GM23338 (cell line): ENCODE measurements at regions not wholly inside any gene's neighbourhood (a gene's known extent, or its start where the extent isn't known, plus 50 kb on each side); places are given as distances from the start of the nearest gene placed in this dataset.

ENCODE experiments used
- ATAC-seq: fragments of 200-7000 bp; cut with Tn5 transposase; 3 replicates; pipeline ENCODE4 v1.9.1; 2020
- DNase-seq: peaks from one replicate; pipeline ENCODE4 v3.0.0-alpha.2; 2015; ENCODE audit warnings: low spot score
- H2AFZ ChIP-seq: fragments of 200-600 bp; sonication (generic); 2 replicates; pipeline ENCODE4 v1.8.0; 2016; ENCODE audit warnings: antibody characterized with exemption, mild to moderate bottlenecking, moderate library complexity
- H3F3A ChIP-seq: fragments of 200-600 bp; sonication (generic); replicated peaks from 2 replicates; pipeline ENCODE4 v1.8.0; 2017; ENCODE audit warnings: antibody characterized with exemption, mixed run types, low read depth
- H3K27ac ChIP-seq: fragments of 200-600 bp; sonication (generic); 2 replicates; pipeline ENCODE4 v1.6.1; 2016; ENCODE audit warnings: low read depth
- H3K27me3 ChIP-seq: fragments of 200-600 bp; sonication (generic); 2 replicates; pipeline ENCODE4 v1.8.0; 2016; ENCODE audit warnings: mild to moderate bottlenecking, mixed run types, moderate library complexity; ENCODE audit not compliant: insufficient read depth
- H3K36me3 ChIP-seq: fragments of 200-600 bp; sonication (generic); 2 replicates; pipeline ENCODE4 v1.8.0; 2016; ENCODE audit warnings: mild to moderate bottlenecking; ENCODE audit not compliant: insufficient read depth
- H3K4me1 ChIP-seq: fragments of 200-600 bp; sonication (generic); 2 replicates; pipeline ENCODE4 v1.8.0; 2016; ENCODE audit warnings: mild to moderate bottlenecking, moderate library complexity; ENCODE audit not compliant: insufficient read depth
- H3K4me2 ChIP-seq: fragments of 200-600 bp; sonication (generic); 2 replicates; pipeline ENCODE4 v1.7.1; 2017; ENCODE audit warnings: mixed run types
- H3K4me3 ChIP-seq: fragments of 200-600 bp; sonication (generic); 2 replicates; pipeline ENCODE4 v1.6.1; 2016; ENCODE audit warnings: mixed run types
- H3K79me2 ChIP-seq: fragments of 200-600 bp; sonication (generic); replicated peaks from 2 replicates; pipeline ENCODE4 v1.8.0; 2017; ENCODE audit warnings: mild to moderate bottlenecking; ENCODE audit not compliant: insufficient read depth
- H3K9me2 ChIP-seq: fragments of 200-600 bp; sonication (generic); 2 replicates; pipeline ENCODE4 v1.8.0; 2017; ENCODE audit not compliant: insufficient read depth
- H4K20me1 ChIP-seq: fragments of 200-600 bp; sonication (generic); replicated peaks from 2 replicates; pipeline ENCODE4 v1.8.0; 2017; ENCODE audit warnings: mild to moderate bottlenecking; ENCODE audit not compliant: insufficient read depth
- H3K27ac Mint-ChIP-seq: 2 replicates; pipeline ENCODE4 v1.8.0; 2020; ENCODE audit warnings: inconsistent platforms, mild to moderate bottlenecking, moderate library complexity, mixed read lengths
- H3K27me3 Mint-ChIP-seq: 3 replicates; pipeline ENCODE4 v1.8.0; 2022; ENCODE audit warnings: low read depth, mild to moderate bottlenecking, moderate library complexity, mixed read lengths, inconsistent platforms; ENCODE audit not compliant: insufficient read depth, poor library complexity
- H3K36me3 Mint-ChIP-seq: 3 replicates; pipeline ENCODE4 v1.8.0; 2021; ENCODE audit warnings: low read depth, mild to moderate bottlenecking, inconsistent platforms, moderate library complexity, mixed read lengths
- H3K4me1 Mint-ChIP-seq: 3 replicates; pipeline ENCODE4 v1.8.0; 2020; ENCODE audit warnings: mild to moderate bottlenecking, inconsistent platforms, mixed read lengths
- H3K4me3 Mint-ChIP-seq: 3 replicates; pipeline ENCODE4 v1.8.0; 2021; ENCODE audit warnings: moderate library complexity, mild to moderate bottlenecking, inconsistent platforms, mixed read lengths
- H3K9me3 Mint-ChIP-seq: 3 replicates; pipeline ENCODE4 v1.8.0; 2020; ENCODE audit warnings: moderate library complexity, mild to moderate bottlenecking, inconsistent platforms, mixed read lengths
- CREB1 ChIP-seq: fragments of 250-450 bp; sonication (Bioruptor Pico); IDR thresholded peaks from 2 replicates; pipeline ENCODE4 v1.5.0; 2020; ENCODE audit warnings: low read depth, mild to moderate bottlenecking, moderate library complexity
- CTCF ChIP-seq, 2 experiments: fragments of 200-600 bp in 1 of 2; sonication (generic) in 1 of 2; conservative IDR thresholded peaks; 2 replicates each; pipeline versions ENCODE4 v1.5.1 to v1.6.1; 2016 to 2017; ENCODE audit warnings: antibody characterized with exemption in 2 of 2, low read depth in 2 of 2, mild to moderate bottlenecking in 2 of 2, moderate library complexity in 1 of 2
- ETS1 ChIP-seq: IDR thresholded peaks from 2 replicates; pipeline ENCODE4 v1.6.1; 2016; ENCODE audit warnings: antibody characterized with exemption
- EZH2 ChIP-seq: fragments of 200-600 bp; sonication (generic); IDR thresholded peaks from one replicate; pipeline ENCODE4 v1.8.0; 2017; ENCODE audit warnings: antibody characterized with exemption, mild to moderate bottlenecking, low read depth; ENCODE audit not compliant: unreplicated experiment
- EZH2phosphoT487 ChIP-seq: fragments of 200-600 bp; sonication (generic); IDR thresholded peaks from one replicate; pipeline ENCODE4 v1.8.1; 2018; ENCODE audit warnings: antibody characterized with exemption; ENCODE audit not compliant: unreplicated experiment
- JUNB ChIP-seq: IDR thresholded peaks from one replicate; pipeline ENCODE4 v1.6.1; 2016; ENCODE audit warnings: antibody characterized with exemption; ENCODE audit not compliant: unreplicated experiment
- POLR2AphosphoS5 ChIP-seq: IDR thresholded peaks from 2 replicates; pipeline ENCODE4 v1.6.1; 2016; ENCODE audit warnings: antibody characterized with exemption, low read depth
- ZNF462 ChIP-seq: fragments of 250-450 bp; sonication (Bioruptor Pico); IDR thresholded peaks from 2 replicates; pipeline ENCODE4 v1.5.0; 2020; ENCODE audit warnings: mild to moderate bottlenecking, moderate library complexity

- Histone ChIP-seq H2AFZ (peak overlapping the region; percentile 60), H3K27ac (no peak overlapping the region), H3K4me1 (no peaks in the 10 kb centered on the region), H3F3A (no peaks in the 10 kb centered on the region), H3K79me2 (no peaks in the 10 kb centered on the region), H3K9me2 (no peaks in the 10 kb centered on the region), H3K27me3 (no peaks in the 10 kb centered on the region), H3K4me2 (no peak overlapping the region), H3K36me3 (no peaks in the 10 kb centered on the region), H4K20me1 (no peaks in the 10 kb centered on the region), H3K4me3 (no peak overlapping the region)
- no peak overlapping the region for H3K27ac Mint-ChIP-seq
- DNase-seq (no peak), ATAC-seq (no peak)
- no peaks in the 10 kb centered on the region for H3K36me3 Mint-ChIP-seq
- no peak overlapping the region for H3K4me3 Mint-ChIP-seq
- TF ChIP-seq EZH2phosphoT487 (no peak), EZH2 (no peak)
- H3K9me3 Mint-ChIP-seq, result peaks cover 7% of the 10 kb centered on the region; the same call in 1 of the 3 replicates
- H3K27me3 Mint-ChIP-seq, result no peaks in the 10 kb centered on the region
- H3K4me1 Mint-ChIP-seq, result no peaks in the 10 kb centered on the region
These were observed 56.4 kb downstream of the NEUROD6 start for GRCh38 chr7:31284106-31284505.

- Histone ChIP-seq H3K79me2 (no peaks in the 10 kb centered on the region), H3K27ac (no peak overlapping the region), H4K20me1 (no peaks in the 10 kb centered on the region), H3K4me2 (no peak overlapping the region), H3K4me3 (no peak overlapping the region), H3F3A (no peaks in the 10 kb centered on the region), H3K4me1 (no peaks in the 10 kb centered on the region), H3K9me2 (no peaks in the 10 kb centered on the region), H3K36me3 (no peaks in the 10 kb centered on the region), H3K27me3 (no peaks in the 10 kb centered on the region), H2AFZ (no peak overlapping the region; the same call in 1 of the 2 replicates)
- Mint-ChIP-seq H3K4me3 (no peak overlapping the region), H3K36me3 (no peaks in the 10 kb centered on the region), H3K27me3 (no peaks in the 10 kb centered on the region), H3K9me3 (no peaks in the 10 kb centered on the region), H3K4me1 (no peaks in the 10 kb centered on the region), H3K27ac (no peak overlapping the region)
- ATAC-seq (no peak), DNase-seq (no peak)
- TF ChIP-seq JUNB (no peak), CREB1 (CRISPR knock-in tag) (no peak), CTCF (conservative IDR thresholded peaks at IDR 0.05; ENCODE audit: low read depth in 2 of 2) (no peak), ZNF462 (CRISPR knock-in tag) (no peak), POLR2AphosphoS5 (no peak), EZH2 (no peak), ETS1 (no peak), EZH2phosphoT487 (no peak)
These were observed 68.7 kb downstream of the NEUROD6 start for GRCh38 chr7:31271641-31272405.
